ENCODE measurements at regions not wholly inside any gene's neighbourhood (a gene's known extent, or its start where the extent isn't known, plus 50 kb on each side); places are given as distances from the start of the nearest gene placed in this dataset.

- no peak for TF ChIP-seq EZH2 (IDR thresholded peaks at IDR 0.05; ENCODE audit: insufficient read depth, poor library complexity, severe bottlenecking)
Measured at GRCh38 chr6:7489376-7489775, 52.1 kb upstream of the DSP start.

More at GRCh38 chr6:7489376-7489775, 52.1 kb upstream of the DSP start:
- Histone ChIP-seq H3K9me3 (ENCODE audit: low read depth) (no peaks in the 10 kb centered on the region), H4K20me1 (ENCODE audit: insufficient read depth) (no peaks in the 10 kb centered on the region), H2AFZ (no peak overlapping the region), H3K27ac (no peak overlapping the region), H3K4me2 (ENCODE audit: unreplicated experiment) (no peak overlapping the region), H3K36me3 (ENCODE audit: low read depth) (no peaks in the 10 kb centered on the region), H3K4me3 (no peak overlapping the region), H3K27me3 (replicated peaks; ENCODE audit: insufficient read depth) (peaks cover 31% of the 10 kb centered on the region), H3K9ac (no peak overlapping the region), H3F3A (ENCODE audit: insufficient read depth) (no peaks in the 10 kb centered on the region), H3K79me2 (ENCODE audit: insufficient read depth) (no peaks in the 10 kb centered on the region), H3K9me2 (ENCODE audit: insufficient read depth) (no peaks in the 10 kb centered on the region), H3K4me1 (ENCODE audit: insufficient read depth) (no peaks in the 10 kb centered on the region)
- DNase-seq = no peak
- WGBS, 2 experiments (ENCODE audit: low coverage in 1 of 2, low lambda C conversion rate in 2 of 2, missing lambda C conversion rate in 2 of 2) = 75 to 84% methylated on average over 2 of the region's 2 CpGs
- in situ Hi-C loops (cut with MboI) = no loop called here

Data from GM23248 (cell line).